ENCODE measurements at regions not wholly inside any gene's neighbourhood (a gene's known extent, or its start where the extent isn't known, plus 50 kb on each side); places are given as distances from the start of the nearest gene placed in this dataset.
A peak's percentile ranks its signal among the peaks of the same experiment; 100 is the strongest.

- dilution Hi-C loops (cut with HindIII; ENCODE audit: low sequenced_read_pairs, unreplicated experiment) = no loop called here
- Histone ChIP-seq H4K5ac (ENCODE audit: low read depth, low read length) (no peak overlapping the region), H4K8ac (ENCODE audit: low read depth in 2 of 2, low read length in 2 of 2) (no peak overlapping the region), H2BK20ac (ENCODE audit: low read depth, low read length) (no peak overlapping the region; the same call in 1 of the 2 replicates), H2BK120ac (ENCODE audit: low read depth, low read length) (peak overlapping the region; percentile 16; the same call in 1 of the 2 replicates), H3K9me3 (ENCODE audit: control insufficient read depth, insufficient read depth, low read length) (peaks cover under 1% of the 10 kb centered on the region; the same call in 1 of the 2 replicates), H3K9ac (ENCODE audit: low read depth, low read length) (no peak overlapping the region), H3K14ac (replicated peaks; ENCODE audit: low read depth, low read length) (no peak overlapping the region), H4K91ac (ENCODE audit: insufficient read depth, low read depth, low read length) (no peak overlapping the region), H2AK9ac (replicated peaks; ENCODE audit: low read depth, low read length, poor library complexity) (no peak overlapping the region), H3K56ac (ENCODE audit: extremely low read depth, insufficient read depth, low read length) (no peak overlapping the region), H3K9me1 (ENCODE audit: insufficient read depth, low read length) (no peaks in the 10 kb centered on the region; the same call in none of the 2 replicates), H2BK15ac (ENCODE audit: low read depth, low read length) (no peak overlapping the region), H2AK5ac (ENCODE audit: low read depth, low read length) (no peak overlapping the region), H3K4me1 (ENCODE audit: control insufficient read depth, insufficient read depth, low read length) (peaks cover 18% of the 10 kb centered on the region), H3K79me1 (ENCODE audit: low read depth in 1 of 2, low read length in 2 of 2) (no peaks in the 10 kb centered on the region), H4K20me1 (ENCODE audit: insufficient read depth, low read length) (no peaks in the 10 kb centered on the region), H3K27me3 (ENCODE audit: control insufficient read depth, insufficient read depth, low read length) (no peaks in the 10 kb centered on the region), H2BK5ac (ENCODE audit: low read depth, low read length, poor library complexity, severe bottlenecking) (no peak overlapping the region), H3K23ac (ENCODE audit: low read depth, low read length) (no peak overlapping the region), H2AFZ (replicated peaks; ENCODE audit: low read length, poor library complexity) (no peak overlapping the region), H3K4me2 (ENCODE audit: low read depth, low read length) (no peak overlapping the region), H3K4me3 (ENCODE audit: insufficient read depth, low read depth, low read length) (no peak overlapping the region), H3K27ac (ENCODE audit: insufficient read depth, low read length) (no peak overlapping the region), H3K4ac (ENCODE audit: low read depth, low read length) (no peak overlapping the region), H3K36me3 (ENCODE audit: control insufficient read depth, insufficient read depth, low read length) (no peaks in the 10 kb centered on the region), H3K18ac (ENCODE audit: low read depth, low read length) (no peak overlapping the region)
- intact Hi-C loops (cut with micrococcal nuclease) = no loop called here
- in situ Hi-C loops (cut with MboI; ENCODE audit: low sequenced_read_pairs) = no loop called here
- DNase-seq (no peak), ATAC-seq (ENCODE audit: low read depth) (no peak)
- WGBS, 2 experiments (ENCODE audit: extremely low coverage in 2 of 2, insufficient read length in 1 of 2) = 100% methylated on average over 1 of the region's 4 CpGs; no CpG with 5 or more reads in 1 of the 2 experiments
- CTCF ChIA-PET = no interaction called here
- POLR2A ChIA-PET (ENCODE audit: unreplicated experiment) = no interaction called here
- TF ChIP-seq BHLHE40 (IDR thresholded peaks at IDR 0.05; ENCODE audit: low read depth, low read length) = no peak
- TF ChIP-seq RFX5 (IDR thresholded peaks at IDR 0.05; ENCODE audit: low read depth, low read length) = no peak
- TF ChIP-seq FOS (IDR thresholded peaks at IDR 0.05; ENCODE audit: low read depth, low read length) = no peak
- no peak for TF ChIP-seq POLR2A (IDR thresholded peaks at IDR 0.05; ENCODE audit: low read depth, low read length)
- TF ChIP-seq RAD21 (IDR thresholded peaks at IDR 0.05; ENCODE audit: low read length) = no peak
- no peak for TF ChIP-seq USF2 (IDR thresholded peaks at IDR 0.05; ENCODE audit: low read depth, low read length)
- no peak for TF ChIP-seq CTCF (conservative IDR thresholded peaks at IDR 0.05; ENCODE audit: low read depth, low read length)
- no peak for TF ChIP-seq NFE2L2 (IDR thresholded peaks at IDR 0.05; ENCODE audit: low read depth, low read length)
- TF ChIP-seq MXI1 (IDR thresholded peaks at IDR 0.05; ENCODE audit: borderline replicate concordance, low read depth, low read length) = no peak
- TF ChIP-seq CEBPB (IDR thresholded peaks at IDR 0.05; ENCODE audit: low read depth, low read length) = no peak
- no peak for TF ChIP-seq MAFK (IDR thresholded peaks at IDR 0.05; ENCODE audit: low read depth, low read length)
- TF ChIP-seq SMC3 (IDR thresholded peaks at IDR 0.05; ENCODE audit: low read depth, low read length) = no peak
- no TSS peak for BruUV-seq (replicated peaks)
These were observed 204.7 kb upstream of the HS3ST1 start for GRCh38 chr4:11633430-11633829.
